Testis (tissue), 2 donors: ENCODE measurements at regions not wholly inside any gene's neighbourhood (a gene's known extent, or its start where the extent isn't known, plus 50 kb on each side); places are given as distances from the start of the nearest gene placed in this dataset.

Experiments
- DNase-seq: peaks from one replicate; pipeline ENCODE4 v3.0.0-alpha.2; 2019
- H3K27ac ChIP-seq, 2 donors: fragments of 200-600 bp; sonication (generic); one replicate each; pipeline ENCODE4 v1.5.1; 2019
- H3K27me3 ChIP-seq: fragments of 200-600 bp; sonication (generic); one replicate; pipeline ENCODE4 v1.5.1; 2019
- H3K36me3 ChIP-seq: fragments of 200-600 bp; sonication (generic); one replicate; pipeline ENCODE4 v1.5.1; 2017; ENCODE audit warnings: low read depth; ENCODE audit errors: missing control alignments
- H3K4me1 ChIP-seq: fragments of 200-600 bp; sonication (generic); one replicate; pipeline ENCODE4 v1.5.1; 2019
- H3K4me3 ChIP-seq, 2 donors: fragments of 200-600 bp; sonication (generic); one replicate each; pipeline ENCODE4 v1.5.1; 2017 to 2019
- H3K9me3 ChIP-seq: fragments of 200-600 bp; sonication (generic); one replicate; pipeline ENCODE4 v1.5.1; 2017
- CTCF ChIP-seq, 3 experiments: fragments of 450-650 bp in 2 of 3; fragments of 200-600 bp in 1 of 3; sonication (generic) in 1 of 3; IDR thresholded peaks; one replicate each; pipeline ENCODE4 v1.5.1; 2016 to 2019; ENCODE audit warnings: antibody characterized with exemption in 3 of 3, mild to moderate bottlenecking in 2 of 3, moderate library complexity in 1 of 3
- POLR2A ChIP-seq: fragments of 450-650 bp; IDR thresholded peaks from one replicate; pipeline ENCODE4 v1.6.1; 2017; ENCODE audit warnings: antibody characterized with exemption, mild to moderate bottlenecking, moderate library complexity
- WGBS, 2 donors: methylation state at CpG; one replicate each; pipeline ENCODE4 v1.1.5; 2018; 5-methylcytosine and 5-hydroxymethylcytosine counted together
- intact Hi-C: fragments of 100-400 bp; cut with DNase I; formaldehyde crosslinking; loops from one replicate; pipeline ENCODE4 v1.15.1; 2023; ENCODE audit warnings: low total_unique reads

GRCh38 chrX:139049465-139049864 is 337.9 kb upstream of the FGF13 start:
- H3K36me3 ChIP-seq: no peaks in the 10 kb centered on the region
- DNase-seq: no peak
- H3K27ac ChIP-seq: no peak overlapping the region
- intact Hi-C loops: no loop called here
- 78 to 94% methylated on average over 1 of the region's 1 CpG for WGBS, 2 donors
- H3K4me3 ChIP-seq: no peak overlapping the region
- H3K4me1 ChIP-seq: no peaks in the 10 kb centered on the region
- TF ChIP-seq POLR2A (no peak), CTCF (IDR thresholded peaks at IDR 0.05) (no peak)
- H3K9me3 ChIP-seq: no peaks in the 10 kb centered on the region
- no peaks in the 10 kb centered on the region for H3K27me3 ChIP-seq

- Histone ChIP-seq H3K4me1 (no peaks in the 10 kb centered on the region), H3K27ac (no peak overlapping the region), H3K9me3 (no peaks in the 10 kb centered on the region), H3K4me3 (no peak overlapping the region), H3K36me3 (no peaks in the 10 kb centered on the region), H3K27me3 (no peaks in the 10 kb centered on the region)
- DNase-seq: no peak
- 93% methylated on average over 6 of the region's 6 CpGs; no CpG with 5 or more reads in 1 of the 2 donors for WGBS, 2 donors
- intact Hi-C loops: no loop called here
- TF ChIP-seq CTCF (IDR thresholded peaks at IDR 0.05) (no peak), POLR2A (no peak)
These were observed 333.2 kb upstream of the FGF13 start for GRCh38 chrX:139044680-139045079.

GRCh38 chrX:139039041-139039440 is 327.5 kb upstream of the FGF13 start:
- H3K36me3 ChIP-seq: no peaks in the 10 kb centered on the region
- no peak for TF ChIP-seq CTCF (IDR thresholded peaks at IDR 0.05)
- TF ChIP-seq POLR2A: no peak

GRCh38 chrX:139026811-139027210 is 315.3 kb upstream of the FGF13 start:
- no peaks in the 10 kb centered on the region for H3K9me3 ChIP-seq
- H3K36me3 ChIP-seq: no peaks in the 10 kb centered on the region
- H3K4me3 ChIP-seq: no peak overlapping the region
- DNase-seq: no peak
- H3K27me3 ChIP-seq: no peaks in the 10 kb centered on the region
- H3K4me1 ChIP-seq: no peaks in the 10 kb centered on the region
- intact Hi-C loops: no loop called here
- no peak for TF ChIP-seq POLR2A
- no peak for TF ChIP-seq CTCF (IDR thresholded peaks at IDR 0.05)
- 75 to 100% methylated on average over 1 of the region's 1 CpG for WGBS, 2 donors
- no peak overlapping the region for H3K27ac ChIP-seq

More at GRCh38 chrX:139039041-139039440, 327.5 kb upstream of the FGF13 start:
- no peak for DNase-seq
- Histone ChIP-seq H3K4me3 (no peak overlapping the region), H3K27ac (no peak overlapping the region), H3K4me1 (no peaks in the 10 kb centered on the region), H3K9me3 (no peaks in the 10 kb centered on the region), H3K27me3 (no peaks in the 10 kb centered on the region)
- intact Hi-C loops: no loop called here

GRCh38 chrX:139026406-139026805 is 314.9 kb upstream of the FGF13 start:
- Histone ChIP-seq H3K27me3 (no peaks in the 10 kb centered on the region), H3K4me3 (no peak overlapping the region), H3K27ac (no peak overlapping the region), H3K36me3 (no peaks in the 10 kb centered on the region), H3K9me3 (no peaks in the 10 kb centered on the region), H3K4me1 (no peaks in the 10 kb centered on the region)
- 58 to 75% methylated on average over 2 of the region's 2 CpGs for WGBS, 2 donors
- intact Hi-C loops: no loop called here
- TF ChIP-seq POLR2A (no peak), CTCF (IDR thresholded peaks at IDR 0.05) (no peak)
- DNase-seq: no peak
